GM04504 (cell line): ENCODE measurements at regions not wholly inside any gene's neighbourhood (a gene's known extent, or its start where the extent isn't known, plus 50 kb on each side); places are given as distances from the start of the nearest gene placed in this dataset.
A peak's percentile ranks its signal among the peaks of the same experiment; 100 is the strongest.

Experiments used
- DNase-seq: peaks from one replicate; pipeline ENCODE4 v3.0.0-alpha.2; 2012; ENCODE audit warnings: low read depth

DNA sequence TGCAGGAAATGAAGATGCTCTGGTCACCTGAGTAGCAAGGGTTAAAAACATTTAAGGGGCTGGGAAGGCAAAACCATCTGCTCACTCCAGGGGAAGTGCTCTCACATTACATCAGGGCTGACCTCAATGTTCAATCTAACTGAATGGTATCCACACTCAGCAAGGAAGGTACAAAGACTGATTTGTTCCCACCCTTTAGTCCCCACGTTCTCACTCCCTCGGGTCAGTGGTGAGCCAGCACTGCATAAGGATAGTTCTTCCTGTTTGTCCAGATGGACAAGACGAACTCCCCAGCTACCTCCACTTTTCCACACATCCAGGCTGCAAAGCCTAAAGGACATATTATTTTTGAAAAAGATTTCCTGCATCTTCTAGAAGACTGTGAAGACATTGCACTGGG is 126.6 kb upstream of the SLC14A2 start:
- DNase-seq, result no peak

- DNase-seq, result no peak
Observed at GRCh38 chr18:45493830-45494229, 121.4 kb upstream of the SLC14A2 start.

DNA sequence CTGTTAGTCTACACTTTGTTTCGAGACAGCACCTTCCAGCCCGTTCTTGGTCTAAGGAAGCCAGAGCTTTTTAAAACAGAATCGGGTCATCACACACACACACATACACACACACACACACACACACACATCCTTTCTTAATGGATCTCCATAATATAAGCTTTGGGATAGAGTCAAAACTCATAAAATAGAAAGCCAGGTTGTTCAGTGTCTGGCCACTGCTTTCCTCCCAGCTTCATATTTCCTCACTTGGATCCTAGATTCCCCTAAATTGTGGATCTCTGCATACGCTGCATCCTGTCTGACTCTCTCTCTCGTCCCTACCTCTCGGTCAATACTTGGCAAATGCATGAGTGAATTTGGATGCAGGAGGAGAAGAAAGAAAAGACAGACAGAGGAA is 120.5 kb upstream of the SLC14A2 start:
- no peak for DNase-seq

DNA sequence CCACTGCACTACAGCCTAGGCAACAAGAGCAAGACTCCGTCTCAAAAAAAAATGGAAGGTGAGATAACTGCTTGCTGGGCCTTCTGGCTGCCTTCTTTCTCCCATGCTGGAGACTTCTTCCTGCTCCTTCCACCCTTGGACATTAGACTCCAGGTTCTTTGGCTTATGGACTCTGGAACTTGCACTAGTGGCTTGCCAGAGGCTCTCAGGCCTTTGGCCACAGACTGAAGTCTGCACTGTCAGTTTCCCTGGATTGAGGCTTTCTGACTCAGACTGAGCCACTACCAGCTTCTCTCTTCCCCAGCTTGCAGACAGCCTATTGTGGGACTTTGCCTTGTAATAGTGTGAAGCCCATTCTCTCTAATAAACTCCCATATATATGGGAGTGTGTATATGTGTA is 118.5 kb upstream of the SLC14A2 start:
- DNase-seq, result no peak

- DNase-seq, result no peak
Observed at GRCh38 chr18:45497595-45498286, 117.5 kb upstream of the SLC14A2 start.

DNA sequence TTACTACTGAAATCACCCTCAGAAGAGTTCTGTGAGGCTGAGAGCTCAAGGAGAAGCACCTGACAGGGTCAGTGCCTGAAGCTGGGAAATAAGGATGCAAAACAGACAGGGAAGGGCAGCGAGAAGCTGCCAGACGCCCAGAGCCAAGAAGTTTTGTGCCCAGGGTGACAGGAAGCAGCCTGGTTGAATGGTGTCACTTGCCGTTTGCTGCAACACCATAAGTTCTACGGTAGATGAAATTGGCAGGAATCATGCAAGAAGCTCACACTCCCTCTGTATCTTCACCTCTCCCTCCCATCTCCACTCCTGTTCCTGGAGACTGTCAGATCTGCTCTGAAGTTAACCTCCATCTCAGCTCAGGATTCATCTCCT is 117.0 kb upstream of the SLC14A2 start:
- no peak for DNase-seq

GRCh38 chr18:45503990-45504389 is 111.3 kb upstream of the SLC14A2 start:
- no peak for DNase-seq

- DNase-seq, result no peak
Observed at GRCh38 chr18:45505497-45506206, 109.6 kb upstream of the SLC14A2 start.

- DNase-seq, result no peak
Observed at GRCh38 chr18:45506951-45507350, 108.3 kb upstream of the SLC14A2 start.

- no peak for DNase-seq
Observed at GRCh38 chr18:45509535-45509934, 105.7 kb upstream of the SLC14A2 start.

GRCh38 chr18:45510656-45511055 is 104.6 kb upstream of the SLC14A2 start:
- DNase-seq, result no peak

DNA sequence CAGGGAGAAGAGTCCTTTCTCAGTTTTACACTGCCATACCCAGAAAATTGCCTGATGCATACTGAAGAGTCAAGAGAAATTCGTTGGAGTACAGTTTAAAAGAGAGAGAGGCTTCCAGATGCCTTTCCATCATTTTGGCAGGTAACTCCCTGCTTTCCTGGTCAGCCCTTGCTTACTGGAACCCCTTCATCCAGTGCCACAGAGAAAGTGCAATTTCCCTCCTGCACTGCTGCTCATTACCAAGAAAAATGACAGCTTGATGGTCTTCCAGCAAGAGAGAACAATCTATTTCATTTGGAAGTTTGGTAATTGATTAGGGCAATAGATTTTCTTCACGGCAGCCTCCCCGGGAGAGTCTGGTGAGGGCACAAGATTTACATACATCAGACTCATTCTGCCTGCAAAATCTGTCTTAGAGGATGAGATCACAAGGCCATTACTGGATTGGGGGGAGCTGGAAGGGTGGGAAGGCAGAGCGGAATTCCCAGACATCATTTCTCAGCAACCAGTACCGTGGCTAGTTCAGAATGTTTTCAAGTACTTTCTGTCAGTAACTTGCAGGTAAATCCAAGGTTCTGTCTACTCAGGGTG is 102.8 kb upstream of the SLC14A2 start:
- DNase-seq, result no peak

DNA sequence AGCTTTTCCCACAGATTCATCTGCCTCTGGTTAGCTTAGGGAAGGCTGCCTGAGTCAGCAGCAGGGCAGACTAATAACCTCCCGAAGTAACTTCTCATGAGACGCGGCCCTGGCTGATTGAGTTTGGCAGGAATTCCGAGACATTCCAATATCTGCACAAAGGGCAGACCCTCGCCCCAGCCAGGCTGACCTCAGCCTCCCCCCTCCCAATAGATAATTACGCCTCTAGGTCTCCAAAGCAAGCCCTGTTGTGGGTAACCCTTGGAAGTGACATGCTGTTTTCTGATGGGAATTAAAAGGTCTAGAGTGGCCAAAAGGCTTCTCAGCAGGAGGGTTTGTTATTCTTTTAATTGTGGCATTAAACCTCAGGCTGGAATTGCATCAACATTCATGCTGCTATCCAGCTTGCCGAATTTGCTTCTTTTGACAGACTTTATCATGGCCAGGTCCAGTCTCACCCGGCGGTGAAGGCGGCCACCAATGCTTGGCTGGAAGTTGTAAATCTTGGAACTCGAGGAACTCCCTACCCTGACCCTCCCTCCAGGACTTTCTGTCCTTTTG is 98.0 kb upstream of the SLC14A2 start:
- DNase-seq, result peak; percentile 15

DNA sequence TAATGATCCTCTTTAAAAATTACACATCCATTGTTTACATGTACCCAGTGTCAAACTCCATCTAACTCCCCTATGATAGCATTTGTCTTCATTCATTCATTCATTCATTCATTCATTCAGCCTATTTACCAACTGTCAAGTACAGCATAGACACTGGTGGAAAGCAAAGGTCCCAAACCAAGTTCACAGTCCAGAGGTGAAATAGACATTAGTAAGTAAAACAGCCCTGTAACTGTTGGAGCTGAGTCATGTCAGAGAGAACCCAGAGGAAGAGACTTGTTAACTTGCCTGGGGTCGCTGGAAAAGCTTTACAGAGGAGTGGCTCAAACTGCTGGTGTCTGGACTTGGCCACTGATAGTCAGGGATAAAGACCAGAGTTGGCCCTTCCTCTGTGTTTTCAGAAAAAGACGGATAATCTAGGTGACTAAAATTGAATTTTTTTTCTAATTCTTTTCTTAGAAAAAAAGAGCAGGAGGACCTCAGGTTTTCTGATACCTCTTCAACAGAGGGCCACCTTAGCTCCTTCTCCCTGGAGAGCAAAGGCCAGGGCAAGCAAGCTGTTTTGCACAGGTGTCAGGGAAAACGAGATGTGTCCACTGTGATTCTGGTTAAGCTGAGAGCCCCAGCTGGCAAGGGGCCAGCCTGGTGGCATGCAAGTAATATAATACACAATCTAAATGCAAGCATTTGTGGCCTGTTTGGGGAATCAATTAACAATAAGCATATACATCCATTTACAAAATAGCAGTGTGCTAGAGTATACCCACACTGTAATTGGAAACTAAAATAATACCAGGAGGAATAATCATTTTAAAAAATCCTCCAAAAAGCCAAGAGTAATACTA is 96.7 kb upstream of the SLC14A2 start:
- no peak for DNase-seq

DNA sequence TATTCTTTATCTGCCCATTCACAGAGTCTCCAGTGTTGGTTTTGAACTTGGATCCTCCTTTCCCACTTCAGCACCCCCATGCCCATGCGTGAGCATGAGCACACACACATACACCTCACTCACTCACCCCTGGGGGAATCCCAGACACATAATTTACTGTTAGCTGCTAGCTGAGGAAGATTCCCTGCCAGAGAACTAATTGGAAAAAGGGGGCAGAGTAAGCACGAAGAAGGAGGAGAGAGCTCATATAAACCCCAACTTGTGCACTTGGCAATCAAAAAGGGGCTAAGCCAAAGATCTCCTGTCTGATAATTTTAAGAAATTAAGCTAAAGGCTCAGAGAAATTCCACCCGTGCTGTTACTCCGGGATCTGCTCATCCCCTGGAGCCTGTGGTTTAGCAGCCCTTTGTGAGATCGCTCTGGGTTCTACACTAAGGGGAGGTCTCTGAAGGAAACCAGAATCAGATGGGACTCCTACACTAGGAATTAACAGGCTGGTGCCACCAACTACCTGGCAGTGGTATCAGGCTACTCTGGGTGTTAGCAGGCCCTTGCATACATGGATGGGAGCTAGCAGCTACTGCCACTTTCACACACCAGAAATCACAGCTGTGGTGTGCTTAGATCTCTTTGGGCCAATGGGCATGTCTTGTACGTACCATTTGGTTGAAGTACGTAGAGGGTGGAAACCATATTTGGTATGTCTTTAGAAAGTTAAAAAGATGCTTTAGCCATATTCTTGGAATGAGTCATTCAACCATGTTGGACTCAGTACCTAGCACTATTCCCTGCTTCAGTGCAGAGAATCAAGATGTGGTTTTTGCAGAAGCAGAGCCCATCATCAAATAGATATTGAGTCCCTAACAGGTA is 95.6 kb upstream of the SLC14A2 start:
- DNase-seq, result no peak

- DNase-seq, result peak; percentile 44
Observed at GRCh38 chr18:45521136-45521535, 94.1 kb upstream of the SLC14A2 start.

DNA sequence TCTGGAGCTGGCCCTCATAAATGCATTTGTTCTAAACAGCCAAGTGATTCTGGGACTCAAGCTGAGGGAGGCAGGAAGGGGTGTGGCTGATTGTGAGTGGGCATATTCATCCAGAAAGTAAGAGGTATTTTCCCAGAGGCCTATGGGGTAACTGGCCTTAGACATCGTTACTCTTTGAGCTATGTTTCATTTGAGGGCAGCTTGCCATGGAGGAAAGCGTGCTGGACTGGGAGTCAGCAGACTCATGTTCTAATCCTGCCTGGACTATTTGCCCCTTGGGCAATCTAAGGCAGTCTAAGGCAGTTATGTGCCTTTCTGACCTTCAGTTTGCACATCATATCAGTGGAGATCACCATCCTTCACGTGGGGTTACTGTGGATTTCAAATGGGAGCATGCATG is 93.5 kb upstream of the SLC14A2 start:
- peak; percentile 31 for DNase-seq

DNA sequence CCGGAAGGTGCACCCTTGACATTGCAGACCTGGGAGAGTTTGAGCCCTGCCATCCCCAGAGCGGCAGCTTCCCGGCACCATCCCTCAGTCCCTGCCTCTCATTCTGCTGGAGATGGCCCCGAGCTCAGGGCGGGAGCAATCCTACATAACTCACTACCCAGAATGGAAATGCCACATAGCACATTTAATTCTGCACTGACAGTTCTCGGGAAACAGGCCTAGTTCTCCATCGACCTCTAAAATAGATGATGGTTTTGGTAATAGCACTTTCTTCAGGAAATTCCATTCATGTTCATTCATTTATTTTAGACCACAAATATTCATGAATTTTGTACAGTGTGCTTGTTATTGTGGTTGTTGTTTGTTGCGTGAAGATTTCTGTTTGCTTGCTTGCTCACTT is 92.9 kb upstream of the SLC14A2 start:
- DNase-seq, result peak; percentile 38

DNA sequence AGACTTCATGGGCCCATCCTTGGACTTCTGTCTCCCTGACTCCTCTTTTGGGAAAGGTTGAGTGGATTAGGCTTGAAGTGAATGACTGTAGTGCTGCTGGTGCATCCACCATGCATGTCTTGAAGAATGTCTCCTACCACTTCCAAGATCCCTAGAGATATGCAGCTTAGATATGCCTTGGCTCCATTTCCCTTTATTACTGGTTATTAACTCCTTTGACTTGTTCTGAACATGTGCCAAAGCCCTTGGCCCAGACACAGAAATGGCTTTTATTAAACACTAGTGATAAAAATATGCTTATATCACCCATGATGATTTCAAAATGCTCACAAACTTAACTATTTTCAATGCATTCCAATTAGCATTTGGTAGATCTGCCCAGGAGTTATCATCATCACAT is 90.0 kb upstream of the SLC14A2 start:
- DNase-seq, result no peak

DNA sequence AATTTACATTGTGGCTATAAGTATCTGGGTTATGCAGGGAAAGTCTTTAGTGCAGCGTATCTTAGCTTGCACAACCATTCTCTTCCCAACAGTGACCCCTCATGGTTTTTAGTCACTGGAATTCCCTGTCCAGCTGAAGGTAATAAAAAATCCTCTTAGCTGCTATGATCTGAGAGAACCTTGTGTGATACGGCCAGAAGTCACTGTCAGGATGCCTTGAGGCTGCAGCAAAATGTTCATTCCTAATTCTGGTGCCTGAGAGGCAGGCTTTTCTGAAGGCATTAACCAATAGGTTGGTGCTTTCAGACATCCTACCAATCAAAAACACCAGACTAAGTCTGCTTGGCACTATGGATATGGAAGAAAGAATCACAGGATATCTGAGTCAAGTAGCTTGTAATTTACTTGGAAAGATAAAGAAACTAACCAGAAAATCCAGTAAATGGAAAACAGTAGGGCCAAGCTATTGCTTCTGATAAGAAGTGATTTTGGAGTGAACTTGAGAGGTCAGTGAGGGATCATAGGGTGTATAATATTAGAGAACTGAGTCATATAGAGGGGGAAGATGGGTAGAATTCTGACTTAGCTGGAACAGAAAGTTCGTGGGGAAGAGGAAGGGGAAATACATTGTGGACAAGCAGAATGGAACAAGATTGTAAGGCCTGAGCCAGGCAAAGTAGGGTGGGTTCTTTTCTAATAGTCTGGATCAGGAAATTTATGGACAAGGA is 89.0 kb upstream of the SLC14A2 start:
- peak; percentile 16 for DNase-seq

DNA sequence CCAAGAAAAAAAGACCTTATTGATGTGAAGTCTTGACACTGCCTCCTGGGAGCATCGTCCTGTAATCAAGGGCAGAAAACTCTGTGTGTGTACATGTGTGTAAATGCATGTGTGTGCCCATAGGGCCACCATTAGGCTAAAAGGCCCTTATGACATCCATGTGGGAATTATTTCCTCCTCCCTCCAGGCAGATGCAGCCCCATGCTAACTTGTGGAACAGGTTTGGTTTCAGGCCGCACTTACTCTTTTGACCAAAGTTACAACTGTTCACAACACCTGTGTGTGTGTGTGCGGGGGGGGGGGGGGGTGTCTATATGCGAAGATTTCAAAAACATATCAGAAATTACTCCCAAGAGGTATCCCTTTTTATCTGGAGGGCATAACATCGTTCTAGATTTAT is 87.4 kb upstream of the SLC14A2 start:
- DNase-seq, result no peak
